DOHH2 (cell line): ENCODE measurements at regions not wholly inside any gene's neighbourhood (a gene's known extent, or its start where the extent isn't known, plus 50 kb on each side); places are given as distances from the start of the nearest gene placed in this dataset.

ENCODE experiments used
- H3F3A ChIP-seq: fragments of 200-600 bp; sonication (generic), shearing (Covaris generic); 2 replicates; pipeline ENCODE4 v1.6.0; 2016; ENCODE audit warnings: antibody characterized with exemption, mild to moderate bottlenecking; ENCODE audit not compliant: control insufficient read depth, insufficient read depth
- H3K27ac ChIP-seq: fragments of 200-600 bp; sonication (generic); 2 replicates; pipeline ENCODE4 v1.5.1; 2014; ENCODE audit warnings: low read depth, mild to moderate bottlenecking, low read length, moderate library complexity
- H3K27me3 ChIP-seq: fragments of 200-600 bp; sonication (generic); 2 replicates; pipeline ENCODE4 v1.6.1; 2014; ENCODE audit warnings: mild to moderate bottlenecking, low read length, mixed read lengths; ENCODE audit not compliant: control insufficient read depth
- H3K36me3 ChIP-seq: fragments of 200-600 bp; sonication (generic); 2 replicates; pipeline ENCODE4 v1.6.1; 2014; ENCODE audit warnings: mild to moderate bottlenecking, low read length, moderate library complexity, mixed read lengths; ENCODE audit not compliant: control insufficient read depth
- H3K4me1 ChIP-seq: fragments of 200-600 bp; sonication (generic); 2 replicates; pipeline ENCODE4 v1.6.1; 2014; ENCODE audit warnings: mild to moderate bottlenecking, low read length, mixed read lengths; ENCODE audit not compliant: control insufficient read depth
- H3K4me2 ChIP-seq: fragments of 200-600 bp; sonication (generic); 2 replicates; pipeline ENCODE4 v1.6.0; 2014; ENCODE audit warnings: mild to moderate bottlenecking, low read length, moderate library complexity
- H3K4me3 ChIP-seq: fragments of 200-600 bp; sonication (generic); 2 replicates; pipeline ENCODE4 v1.5.1; 2014; ENCODE audit warnings: mild to moderate bottlenecking, low read length, mixed read lengths
- H3K79me2 ChIP-seq: fragments of 200-600 bp; sonication (generic); 2 replicates; pipeline ENCODE4 v1.6.1; 2014; ENCODE audit warnings: mild to moderate bottlenecking, low read length, mixed read lengths; ENCODE audit not compliant: control insufficient read depth
- H3K9me2 ChIP-seq: fragments of 200-600 bp; sonication (generic); replicated peaks from 2 replicates; pipeline ENCODE4 v1.6.1; 2014; ENCODE audit warnings: mild to moderate bottlenecking, low read length, mixed read lengths; ENCODE audit not compliant: control insufficient read depth
- H3K9me3 ChIP-seq: fragments of 200-600 bp; sonication (generic); 2 replicates; pipeline ENCODE4 v1.6.1; 2014; ENCODE audit warnings: antibody characterized with exemption, low read length, mixed read lengths; ENCODE audit not compliant: control insufficient read depth, insufficient read depth
- H4K20me1 ChIP-seq: fragments of 200-600 bp; sonication (generic); 2 replicates; pipeline ENCODE4 v1.6.0; 2014; ENCODE audit warnings: low read depth, mild to moderate bottlenecking, antibody characterized with exemption, low read length, moderate library complexity; ENCODE audit not compliant: control insufficient read depth, insufficient read depth
- EZH2phosphoT487 ChIP-seq: fragments of 200-600 bp; sonication (generic); IDR thresholded peaks from 2 replicates; pipeline ENCODE4 v1.6.1; 2017; ENCODE audit warnings: borderline replicate concordance, mild to moderate bottlenecking, antibody characterized with exemption, low read length, moderate library complexity, mixed read lengths
- TF ChIP-seq, protein P1 (sequence below): fragments of 200-600 bp; sonication (generic); IDR thresholded peaks from one replicate; pipeline ENCODE4 v1.5.1; 2014; ENCODE audit warnings: antibody characterized with exemption, mild to moderate bottlenecking, low read depth, low read length; ENCODE audit not compliant: poor library complexity, severe bottlenecking

DNA sequence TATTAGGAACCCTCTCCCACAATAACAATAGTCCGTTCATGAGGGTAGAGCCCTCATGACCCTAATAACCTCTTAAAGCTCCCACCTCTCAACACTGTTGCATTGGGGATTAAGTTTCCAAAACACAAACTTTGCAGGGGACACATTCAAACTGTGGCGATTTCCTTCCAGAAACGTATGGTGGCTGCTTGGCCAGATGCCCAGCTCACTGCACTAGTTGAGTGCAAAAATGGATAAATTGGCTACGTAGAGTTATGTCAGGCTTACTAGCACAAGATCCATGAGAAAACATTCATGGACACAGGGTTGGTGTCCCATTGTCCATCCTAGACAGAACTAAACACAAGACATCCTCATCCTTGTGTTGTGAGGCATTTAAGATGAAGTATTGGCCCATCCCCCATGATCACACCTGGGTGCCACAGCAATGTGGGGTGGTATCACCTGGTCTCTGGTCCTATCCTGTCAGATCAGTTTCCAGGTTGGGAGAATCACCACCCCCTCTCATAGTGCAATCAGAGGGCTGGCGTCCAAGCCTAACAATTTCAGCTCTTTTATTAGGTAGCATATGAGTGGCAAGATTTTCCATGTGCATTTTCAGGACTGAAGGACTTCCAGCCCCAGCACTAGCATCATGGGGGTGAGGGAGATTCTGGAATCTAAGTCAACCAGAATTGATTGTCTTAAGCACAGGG, 63.4 kb upstream of the ELOVL5 start:
- no peak overlapping the region for H3K4me2 ChIP-seq
- H3K4me1 ChIP-seq = peaks cover 8% of the 10 kb centered on the region
- TF ChIP-seq, protein P1, sequence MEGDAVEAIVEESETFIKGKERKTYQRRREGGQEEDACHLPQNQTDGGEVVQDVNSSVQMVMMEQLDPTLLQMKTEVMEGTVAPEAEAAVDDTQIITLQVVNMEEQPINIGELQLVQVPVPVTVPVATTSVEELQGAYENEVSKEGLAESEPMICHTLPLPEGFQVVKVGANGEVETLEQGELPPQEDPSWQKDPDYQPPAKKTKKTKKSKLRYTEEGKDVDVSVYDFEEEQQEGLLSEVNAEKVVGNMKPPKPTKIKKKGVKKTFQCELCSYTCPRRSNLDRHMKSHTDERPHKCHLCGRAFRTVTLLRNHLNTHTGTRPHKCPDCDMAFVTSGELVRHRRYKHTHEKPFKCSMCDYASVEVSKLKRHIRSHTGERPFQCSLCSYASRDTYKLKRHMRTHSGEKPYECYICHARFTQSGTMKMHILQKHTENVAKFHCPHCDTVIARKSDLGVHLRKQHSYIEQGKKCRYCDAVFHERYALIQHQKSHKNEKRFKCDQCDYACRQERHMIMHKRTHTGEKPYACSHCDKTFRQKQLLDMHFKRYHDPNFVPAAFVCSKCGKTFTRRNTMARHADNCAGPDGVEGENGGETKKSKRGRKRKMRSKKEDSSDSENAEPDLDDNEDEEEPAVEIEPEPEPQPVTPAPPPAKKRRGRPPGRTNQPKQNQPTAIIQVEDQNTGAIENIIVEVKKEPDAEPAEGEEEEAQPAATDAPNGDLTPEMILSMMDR = no peak
- no peak for TF ChIP-seq EZH2phosphoT487
- no peaks in the 10 kb centered on the region for H3F3A ChIP-seq
- no peaks in the 10 kb centered on the region for H3K36me3 ChIP-seq
- H3K9me3 ChIP-seq = no peaks in the 10 kb centered on the region
- no peak overlapping the region for H3K4me3 ChIP-seq
- H3K27me3 ChIP-seq = no peaks in the 10 kb centered on the region
- no peaks in the 10 kb centered on the region for H4K20me1 ChIP-seq
- no peak overlapping the region for H3K27ac ChIP-seq
- no peaks in the 10 kb centered on the region for H3K79me2 ChIP-seq
- no peaks in the 10 kb centered on the region for H3K9me2 ChIP-seq

DNA sequence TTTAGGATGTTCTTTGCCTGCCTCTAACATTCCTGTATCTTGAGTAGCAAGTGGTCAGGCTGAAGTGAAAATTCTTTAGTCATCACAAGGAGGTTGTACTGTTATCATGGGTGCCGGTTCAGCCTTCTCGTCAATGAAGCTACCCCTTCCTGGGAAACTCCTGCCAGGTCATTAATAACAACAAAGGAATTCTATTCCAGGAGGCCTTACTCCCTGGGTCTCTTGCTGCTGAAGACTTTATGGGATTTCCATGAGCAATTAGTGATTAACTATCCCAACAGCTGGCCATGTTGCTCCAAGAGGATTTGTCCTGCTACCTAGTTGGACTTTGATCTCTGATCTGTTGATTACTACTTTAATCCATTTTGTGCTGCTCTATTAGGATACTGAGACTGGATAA, 62.7 kb upstream of the ELOVL5 start:
- H3K79me2 ChIP-seq = no peaks in the 10 kb centered on the region

DNA sequence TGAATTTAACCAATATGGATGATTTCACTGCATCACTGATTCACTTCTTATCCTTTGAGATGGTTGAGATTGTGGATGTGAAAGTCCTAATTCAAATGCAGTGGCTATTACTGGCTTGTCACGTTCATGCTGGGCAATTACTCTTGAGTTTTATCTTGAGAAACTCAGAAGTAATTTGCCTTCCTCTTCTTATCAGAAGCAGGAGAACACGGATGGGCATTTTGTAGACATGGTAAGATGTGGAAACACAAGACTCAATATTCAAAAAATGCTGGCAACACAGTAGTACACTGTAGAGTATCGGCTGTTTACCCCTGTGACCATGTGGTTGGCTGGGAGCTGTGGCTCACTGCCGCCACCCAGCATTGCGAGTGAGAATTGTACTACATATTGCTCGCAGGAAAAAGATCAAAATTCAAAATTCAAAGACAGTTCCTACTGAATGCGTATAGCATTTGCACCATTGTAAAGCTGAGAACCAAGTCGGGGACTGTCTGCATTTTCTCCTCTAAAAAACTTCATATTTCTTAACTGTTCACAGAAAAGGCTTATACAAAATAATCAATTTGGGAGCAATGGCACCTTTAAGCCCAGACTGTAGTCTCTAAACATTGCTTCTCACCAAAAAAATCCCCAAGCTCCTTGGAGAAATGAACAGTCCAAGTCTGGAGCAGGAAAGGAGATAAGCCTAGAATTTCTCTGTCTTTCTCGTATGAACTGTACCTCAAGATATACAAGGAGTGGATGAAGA, 61.9 kb upstream of the ELOVL5 start:
- Histone ChIP-seq H3K9me2 (no peaks in the 10 kb centered on the region), H4K20me1 (no peaks in the 10 kb centered on the region), H3K27me3 (no peaks in the 10 kb centered on the region), H3K36me3 (no peaks in the 10 kb centered on the region), H3F3A (no peaks in the 10 kb centered on the region), H3K4me3 (peak overlapping the region; percentile 12; the same call in 1 of the 2 replicates), H3K4me2 (peak overlapping the region; percentile 32), H3K79me2 (no peaks in the 10 kb centered on the region), H3K9me3 (no peaks in the 10 kb centered on the region), H3K27ac (no peak overlapping the region), H3K4me1 (peaks cover 8% of the 10 kb centered on the region)
- TF ChIP-seq EZH2phosphoT487 = no peak
- TF ChIP-seq, protein P1 = peak; percentile 92

More for the DNA sequence above, 62.7 kb upstream of the ELOVL5 start:
- Histone ChIP-seq H3K4me2 (no peak overlapping the region), H3K27me3 (no peaks in the 10 kb centered on the region), H3K4me1 (peaks cover 8% of the 10 kb centered on the region), H3K9me2 (no peaks in the 10 kb centered on the region), H3F3A (no peaks in the 10 kb centered on the region), H3K4me3 (no peak overlapping the region), H3K27ac (no peak overlapping the region), H3K36me3 (no peaks in the 10 kb centered on the region), H3K9me3 (no peaks in the 10 kb centered on the region), H4K20me1 (no peaks in the 10 kb centered on the region)
- TF ChIP-seq, protein P1 = no peak
- no peak for TF ChIP-seq EZH2phosphoT487
